ENCODE measurements at regions not wholly inside any gene's neighbourhood (a gene's known extent, or its start where the extent isn't known, plus 50 kb on each side); places are given as distances from the start of the nearest gene placed in this dataset.

- no peak overlapping the region for H4K5ac ChIP-seq (ENCODE audit: insufficient read length, low read depth, low read length)
- H4K91ac ChIP-seq (ENCODE audit: insufficient read length, low read depth, low read length): no peak overlapping the region
- H3K23ac ChIP-seq (ENCODE audit: insufficient read length, low read depth, low read length): no peak overlapping the region
- WGBS (ENCODE audit: extremely low coverage, insufficient read length, low lambda C conversion rate): no CpG with 5 or more reads among the region's 3 CpGs
- no peak overlapping the region for H3K27ac ChIP-seq (ENCODE audit: insufficient read length, low read depth, low read length)
- no peak overlapping the region for H3K18ac ChIP-seq (ENCODE audit: insufficient read length, low read depth, low read length)
- H2BK12ac ChIP-seq (ENCODE audit: insufficient read length, low read depth, low read length): no peak overlapping the region
- peaks cover 6 to 7% of the 10 kb centered on the region in 2 experiments; a peak in 3 of 5 replicates for H3K9me3 Mint-ChIP-seq
- H3K27ac Mint-ChIP-seq: no peak overlapping the region
- H3K27me3 ChIP-seq (ENCODE audit: insufficient read depth, low read length): no peaks in the 10 kb centered on the region
- H3K9ac ChIP-seq (ENCODE audit: extremely low read depth, insufficient read length, low read length): no peak overlapping the region
- no peak overlapping the region for H2BK15ac ChIP-seq (ENCODE audit: low read depth, low read length)
- no peak overlapping the region for H3K56ac ChIP-seq (ENCODE audit: insufficient read length, low read depth, low read length)
- no peak overlapping the region for H3K4ac ChIP-seq (ENCODE audit: low read depth, low read length)
- no peak overlapping the region for H4K8ac ChIP-seq (replicated peaks; ENCODE audit: insufficient read length, low read depth, low read length)
- H3K27me3 Mint-ChIP-seq (ENCODE audit: low read depth): peaks cover 8% of the 10 kb centered on the region
- no peak overlapping the region for H3K4me3 Mint-ChIP-seq
- H2AFZ ChIP-seq (ENCODE audit: low read length): no peak overlapping the region
- no peak overlapping the region for H2BK20ac ChIP-seq (ENCODE audit: low read depth, low read length, poor library complexity, severe bottlenecking)
- H3K4me1 Mint-ChIP-seq: peaks cover 25 to 32% of the 10 kb centered on the region in 2 experiments
- TF ChIP-seq CTCF (conservative IDR thresholded peaks at IDR 0.05): no peak
- no peaks in the 10 kb centered on the region for H4K20me1 ChIP-seq (ENCODE audit: control insufficient read depth, insufficient read depth, insufficient read length)
- H3K23me2 ChIP-seq (ENCODE audit: insufficient read length, low read depth, low read length, poor library complexity, severe bottlenecking): no peaks in the 10 kb centered on the region
- no peak overlapping the region for H3K4me2 ChIP-seq (ENCODE audit: insufficient read depth, insufficient read length, low read length)
- H3K14ac ChIP-seq (ENCODE audit: insufficient read depth, low read length): no peak overlapping the region
- no peaks in the 10 kb centered on the region for H3K79me2 ChIP-seq (ENCODE audit: insufficient read depth, low read length)
- no peak overlapping the region for H2BK5ac ChIP-seq (ENCODE audit: insufficient read length, low read length)
- H3T11ph ChIP-seq (ENCODE audit: low read length): no peak overlapping the region
- H3K79me1 ChIP-seq (ENCODE audit: insufficient read depth, low read depth, low read length, poor library complexity, severe bottlenecking): no peaks in the 10 kb centered on the region
- H3K9me3 ChIP-seq (ENCODE audit: control insufficient read depth, low read depth, low read length): no peaks in the 10 kb centered on the region
- H3K36me3 Mint-ChIP-seq (ENCODE audit: insufficient read depth in 1 of 3, low read depth in 3 of 3): 0 out of 7 replicates have a peak, but pooled peaks cover 0 to 4% (median 0%) of the 10 kb centered on the region in 3 experiments
- DNase-seq: no peak
- no peak overlapping the region for H2BK120ac ChIP-seq (ENCODE audit: low read depth, low read length, poor library complexity, severe bottlenecking)
- H2AK5ac ChIP-seq (ENCODE audit: insufficient read length, low read length): no peak overlapping the region
- H3K4me1 ChIP-seq (ENCODE audit: insufficient read depth, low read length): peaks cover 6% of the 10 kb centered on the region; the same call in 1 of the 2 replicates
Measured at GRCh38 chr10:69731184-69731583, 70.5 kb upstream of the COL13A1 start.

Data from H9 (cell line).